ENCODE measurements at regions not wholly inside any gene's neighbourhood (a gene's known extent, or its start where the extent isn't known, plus 50 kb on each side); places are given as distances from the start of the nearest gene placed in this dataset.

DNA sequence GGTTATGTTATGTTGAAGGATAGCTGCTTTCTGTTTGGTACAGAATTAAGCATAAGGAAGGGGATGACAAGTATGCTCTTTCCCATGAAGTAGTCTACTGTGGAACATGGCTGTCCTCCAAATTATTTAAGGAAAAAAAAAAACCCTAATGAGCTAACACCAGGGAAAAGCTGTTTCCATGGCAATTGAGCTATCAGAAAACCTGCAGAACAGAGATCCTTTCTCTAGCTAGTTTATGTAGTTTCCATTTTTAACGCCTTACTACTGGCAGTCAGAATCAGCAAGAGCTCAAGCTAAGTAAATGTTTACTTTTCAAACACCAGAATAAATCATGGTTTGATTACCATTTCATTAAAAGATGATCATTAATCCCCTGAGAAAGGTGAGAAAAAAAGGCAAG, 287.4 kb upstream of the TARS1 start:
- ATAC-seq, result no peak
- peak in 1 of 4 donors; percentile 7 for DNase-seq
- intact Hi-C loops (cut with DNase I), result no loop called here

GRCh38 chr5:33153831-33154230, 286.9 kb upstream of the TARS1 start:
- H3K9me3 ChIP-seq, result no peaks in the 10 kb centered on the region
- no peaks in the 10 kb centered on the region for H3K36me3 ChIP-seq
- no peaks in the 10 kb centered on the region for H3K27me3 ChIP-seq
- intact Hi-C loops (cut with DNase I), result no loop called here
- ATAC-seq (no peak), DNase-seq (no peak)
- H3K27ac ChIP-seq, result no peak overlapping the region
- H3K4me1 ChIP-seq, result no peaks in the 10 kb centered on the region
- TF ChIP-seq, protein P1, sequence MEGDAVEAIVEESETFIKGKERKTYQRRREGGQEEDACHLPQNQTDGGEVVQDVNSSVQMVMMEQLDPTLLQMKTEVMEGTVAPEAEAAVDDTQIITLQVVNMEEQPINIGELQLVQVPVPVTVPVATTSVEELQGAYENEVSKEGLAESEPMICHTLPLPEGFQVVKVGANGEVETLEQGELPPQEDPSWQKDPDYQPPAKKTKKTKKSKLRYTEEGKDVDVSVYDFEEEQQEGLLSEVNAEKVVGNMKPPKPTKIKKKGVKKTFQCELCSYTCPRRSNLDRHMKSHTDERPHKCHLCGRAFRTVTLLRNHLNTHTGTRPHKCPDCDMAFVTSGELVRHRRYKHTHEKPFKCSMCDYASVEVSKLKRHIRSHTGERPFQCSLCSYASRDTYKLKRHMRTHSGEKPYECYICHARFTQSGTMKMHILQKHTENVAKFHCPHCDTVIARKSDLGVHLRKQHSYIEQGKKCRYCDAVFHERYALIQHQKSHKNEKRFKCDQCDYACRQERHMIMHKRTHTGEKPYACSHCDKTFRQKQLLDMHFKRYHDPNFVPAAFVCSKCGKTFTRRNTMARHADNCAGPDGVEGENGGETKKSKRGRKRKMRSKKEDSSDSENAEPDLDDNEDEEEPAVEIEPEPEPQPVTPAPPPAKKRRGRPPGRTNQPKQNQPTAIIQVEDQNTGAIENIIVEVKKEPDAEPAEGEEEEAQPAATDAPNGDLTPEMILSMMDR (IDR thresholded peaks at IDR 0.05), result no peak
- no peak overlapping the region for H3K4me3 ChIP-seq

More for the DNA sequence above, 287.4 kb upstream of the TARS1 start:
- no peaks in the 10 kb centered on the region for H3K9me3 ChIP-seq
- H3K36me3 ChIP-seq, result no peaks in the 10 kb centered on the region
- no peak overlapping the region for H3K27ac ChIP-seq
- no peaks in the 10 kb centered on the region for H3K27me3 ChIP-seq
- H3K4me1 ChIP-seq, result no peaks in the 10 kb centered on the region
- no peak overlapping the region for H3K4me3 ChIP-seq
- TF ChIP-seq, protein P1 (IDR thresholded peaks at IDR 0.05), result no peak

DNA sequence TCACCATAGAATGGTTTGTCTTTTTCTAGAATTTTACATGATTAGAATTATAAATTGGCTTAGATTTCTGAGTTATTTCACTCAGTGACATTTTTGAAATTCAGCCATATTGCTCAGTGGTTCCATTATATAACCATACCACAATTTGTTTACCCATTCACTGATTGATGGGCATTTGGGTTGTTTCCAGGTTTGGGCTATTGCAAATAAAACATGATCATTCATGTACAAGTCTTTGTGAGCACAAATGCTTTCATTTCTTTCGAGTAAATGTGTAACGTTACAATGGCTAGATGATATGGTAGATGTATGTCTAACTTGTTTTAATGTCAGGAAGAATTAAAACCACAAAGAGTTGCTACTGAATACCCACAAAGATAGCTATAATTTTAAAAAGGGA, 279.9 kb upstream of the TARS1 start:
- intact Hi-C loops (cut with DNase I), result no loop called here
- H3K27ac ChIP-seq, result no peak overlapping the region
- H3K36me3 ChIP-seq, result no peaks in the 10 kb centered on the region
- peaks cover 0 to 16% of the 10 kb centered on the region in 2 donors for H3K9me3 ChIP-seq
- DNase-seq (no peak), ATAC-seq (no peak)
- H3K4me3 ChIP-seq, result no peak overlapping the region
- no peaks in the 10 kb centered on the region for H3K4me1 ChIP-seq
- H3K27me3 ChIP-seq, result no peaks in the 10 kb centered on the region
- TF ChIP-seq, protein P1 (IDR thresholded peaks at IDR 0.05), result no peak

DNA sequence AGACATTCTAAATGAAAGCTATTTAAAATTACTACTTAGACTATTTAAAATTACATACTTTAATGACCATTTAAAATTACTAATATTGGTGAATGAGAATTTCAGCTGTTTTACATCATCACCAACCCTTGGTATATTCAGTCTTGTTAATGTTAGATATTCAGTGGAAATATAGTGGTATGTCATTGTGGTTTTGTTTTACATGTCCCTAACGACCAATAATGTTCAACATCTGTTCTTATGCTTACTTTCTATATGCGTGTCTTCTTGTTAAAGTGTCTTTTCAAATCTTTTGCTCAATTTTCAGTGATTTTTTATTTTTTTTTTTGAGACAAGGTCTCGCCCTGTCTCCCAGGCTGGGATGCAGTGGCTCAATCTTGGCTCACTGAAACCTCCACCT, 279.3 kb upstream of the TARS1 start:
- no peak overlapping the region for H3K27ac ChIP-seq
- H3K36me3 ChIP-seq, result no peaks in the 10 kb centered on the region
- DNase-seq, result no peak
- H3K4me1 ChIP-seq, result no peaks in the 10 kb centered on the region
- TF ChIP-seq, protein P1 (IDR thresholded peaks at IDR 0.05), result no peak
- no peak overlapping the region for H3K4me3 ChIP-seq
- H3K9me3 ChIP-seq, result peaks cover 0 to 16% of the 10 kb centered on the region in 2 donors
- intact Hi-C loops (cut with DNase I), result no loop called here
- ATAC-seq, result no peak
- no peaks in the 10 kb centered on the region for H3K27me3 ChIP-seq

DNA sequence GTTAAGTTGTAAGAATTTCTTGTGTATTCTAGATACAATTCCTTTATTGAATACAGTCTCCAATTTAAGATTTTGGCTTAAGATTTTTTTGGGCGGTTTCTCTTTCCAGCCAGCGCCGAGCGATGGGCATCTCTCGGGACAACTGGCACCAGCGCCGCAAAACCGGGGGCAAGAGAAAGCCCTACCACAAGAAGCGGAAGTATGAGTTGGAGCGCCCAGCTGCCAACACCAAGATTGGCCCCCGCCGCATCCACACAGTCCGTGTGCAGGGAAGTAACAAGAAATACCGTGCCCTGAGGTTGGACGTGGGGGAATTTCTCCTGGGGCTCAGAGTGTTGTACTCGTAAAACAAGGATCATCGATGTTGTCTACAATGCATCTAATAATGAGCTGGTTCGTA, 278.7 kb upstream of the TARS1 start:
- H3K27ac ChIP-seq, result no peak overlapping the region
- no peak overlapping the region for H3K4me3 ChIP-seq
- H3K27me3 ChIP-seq, result no peaks in the 10 kb centered on the region
- H3K4me1 ChIP-seq, result no peaks in the 10 kb centered on the region
- no peak for DNase-seq
- no peaks in the 10 kb centered on the region for H3K36me3 ChIP-seq
- intact Hi-C loops (cut with DNase I), result no loop called here
- peaks cover 0 to 16% of the 10 kb centered on the region in 2 donors for H3K9me3 ChIP-seq
- TF ChIP-seq, protein P1 (IDR thresholded peaks at IDR 0.05), result no peak
- ATAC-seq, result no peak
